GM23338 (cell line): ENCODE measurements at regions not wholly inside any gene's neighbourhood (a gene's known extent, or its start where the extent isn't known, plus 50 kb on each side); places are given as distances from the start of the nearest gene placed in this dataset.

Source experiments
- ATAC-seq: fragments of 200-7000 bp; cut with Tn5 transposase; 3 replicates; pipeline ENCODE4 v1.9.1; 2020
- DNase-seq: peaks from one replicate; pipeline ENCODE4 v3.0.0-alpha.2; 2015; ENCODE audit warnings: low spot score
- H2AFZ ChIP-seq: fragments of 200-600 bp; sonication (generic); 2 replicates; pipeline ENCODE4 v1.8.0; 2016; ENCODE audit warnings: antibody characterized with exemption, mild to moderate bottlenecking, moderate library complexity
- H3F3A ChIP-seq: fragments of 200-600 bp; sonication (generic); replicated peaks from 2 replicates; pipeline ENCODE4 v1.8.0; 2017; ENCODE audit warnings: antibody characterized with exemption, mixed run types, low read depth
- H3K27ac ChIP-seq: fragments of 200-600 bp; sonication (generic); 2 replicates; pipeline ENCODE4 v1.6.1; 2016; ENCODE audit warnings: low read depth
- H3K27me3 ChIP-seq: fragments of 200-600 bp; sonication (generic); 2 replicates; pipeline ENCODE4 v1.8.0; 2016; ENCODE audit warnings: mild to moderate bottlenecking, mixed run types, moderate library complexity; ENCODE audit not compliant: insufficient read depth
- H3K36me3 ChIP-seq: fragments of 200-600 bp; sonication (generic); 2 replicates; pipeline ENCODE4 v1.8.0; 2016; ENCODE audit warnings: mild to moderate bottlenecking; ENCODE audit not compliant: insufficient read depth
- H3K4me1 ChIP-seq: fragments of 200-600 bp; sonication (generic); 2 replicates; pipeline ENCODE4 v1.8.0; 2016; ENCODE audit warnings: mild to moderate bottlenecking, moderate library complexity; ENCODE audit not compliant: insufficient read depth
- H3K4me2 ChIP-seq: fragments of 200-600 bp; sonication (generic); 2 replicates; pipeline ENCODE4 v1.7.1; 2017; ENCODE audit warnings: mixed run types
- H3K4me3 ChIP-seq: fragments of 200-600 bp; sonication (generic); 2 replicates; pipeline ENCODE4 v1.6.1; 2016; ENCODE audit warnings: mixed run types
- H3K79me2 ChIP-seq: fragments of 200-600 bp; sonication (generic); replicated peaks from 2 replicates; pipeline ENCODE4 v1.8.0; 2017; ENCODE audit warnings: mild to moderate bottlenecking; ENCODE audit not compliant: insufficient read depth
- H3K9me2 ChIP-seq: fragments of 200-600 bp; sonication (generic); 2 replicates; pipeline ENCODE4 v1.8.0; 2017; ENCODE audit not compliant: insufficient read depth
- H4K20me1 ChIP-seq: fragments of 200-600 bp; sonication (generic); replicated peaks from 2 replicates; pipeline ENCODE4 v1.8.0; 2017; ENCODE audit warnings: mild to moderate bottlenecking; ENCODE audit not compliant: insufficient read depth
- H3K27ac Mint-ChIP-seq: 2 replicates; pipeline ENCODE4 v1.8.0; 2020; ENCODE audit warnings: inconsistent platforms, mild to moderate bottlenecking, moderate library complexity, mixed read lengths
- H3K27me3 Mint-ChIP-seq: 3 replicates; pipeline ENCODE4 v1.8.0; 2022; ENCODE audit warnings: low read depth, mild to moderate bottlenecking, moderate library complexity, mixed read lengths, inconsistent platforms; ENCODE audit not compliant: insufficient read depth, poor library complexity
- H3K36me3 Mint-ChIP-seq: 3 replicates; pipeline ENCODE4 v1.8.0; 2021; ENCODE audit warnings: low read depth, mild to moderate bottlenecking, inconsistent platforms, moderate library complexity, mixed read lengths
- H3K4me1 Mint-ChIP-seq: 3 replicates; pipeline ENCODE4 v1.8.0; 2020; ENCODE audit warnings: mild to moderate bottlenecking, inconsistent platforms, mixed read lengths
- H3K4me3 Mint-ChIP-seq: 3 replicates; pipeline ENCODE4 v1.8.0; 2021; ENCODE audit warnings: moderate library complexity, mild to moderate bottlenecking, inconsistent platforms, mixed read lengths
- H3K9me3 Mint-ChIP-seq: 3 replicates; pipeline ENCODE4 v1.8.0; 2020; ENCODE audit warnings: moderate library complexity, mild to moderate bottlenecking, inconsistent platforms, mixed read lengths
- CREB1 ChIP-seq: fragments of 250-450 bp; sonication (Bioruptor Pico); IDR thresholded peaks from 2 replicates; pipeline ENCODE4 v1.5.0; 2020; ENCODE audit warnings: low read depth, mild to moderate bottlenecking, moderate library complexity
- CTCF ChIP-seq, 2 experiments: fragments of 200-600 bp in 1 of 2; sonication (generic) in 1 of 2; conservative IDR thresholded peaks; 2 replicates each; pipeline versions ENCODE4 v1.5.1 to v1.6.1; 2016 to 2017; ENCODE audit warnings: antibody characterized with exemption in 2 of 2, low read depth in 2 of 2, mild to moderate bottlenecking in 2 of 2, moderate library complexity in 1 of 2
- ETS1 ChIP-seq: IDR thresholded peaks from 2 replicates; pipeline ENCODE4 v1.6.1; 2016; ENCODE audit warnings: antibody characterized with exemption
- EZH2 ChIP-seq: fragments of 200-600 bp; sonication (generic); IDR thresholded peaks from one replicate; pipeline ENCODE4 v1.8.0; 2017; ENCODE audit warnings: antibody characterized with exemption, mild to moderate bottlenecking, low read depth; ENCODE audit not compliant: unreplicated experiment
- EZH2phosphoT487 ChIP-seq: fragments of 200-600 bp; sonication (generic); IDR thresholded peaks from one replicate; pipeline ENCODE4 v1.8.1; 2018; ENCODE audit warnings: antibody characterized with exemption; ENCODE audit not compliant: unreplicated experiment
- JUNB ChIP-seq: IDR thresholded peaks from one replicate; pipeline ENCODE4 v1.6.1; 2016; ENCODE audit warnings: antibody characterized with exemption; ENCODE audit not compliant: unreplicated experiment
- NANOG ChIP-seq: IDR thresholded peaks from 2 replicates; pipeline ENCODE4 v1.6.1; 2016; ENCODE audit warnings: antibody characterized with exemption, borderline replicate concordance
- POLR2AphosphoS5 ChIP-seq: IDR thresholded peaks from 2 replicates; pipeline ENCODE4 v1.6.1; 2016; ENCODE audit warnings: antibody characterized with exemption, low read depth
- REST ChIP-seq: IDR thresholded peaks from one replicate; pipeline ENCODE4 v1.6.1; 2018; ENCODE audit warnings: antibody characterized with exemption; ENCODE audit not compliant: unreplicated experiment
- STAT1 ChIP-seq: IDR thresholded peaks from one replicate; pipeline ENCODE4 v1.6.1; 2016; ENCODE audit warnings: antibody characterized with exemption; ENCODE audit not compliant: unreplicated experiment
- ZNF114 ChIP-seq: fragments of 250-450 bp; sonication (Bioruptor Pico); IDR thresholded peaks from 2 replicates; pipeline ENCODE4 v1.5.0; 2020; ENCODE audit warnings: mild to moderate bottlenecking, moderate library complexity
- ZNF331 ChIP-seq: fragments of 250-450 bp; sonication (Bioruptor Pico); IDR thresholded peaks from 2 replicates; pipeline ENCODE4 v1.5.0; 2020; ENCODE audit warnings: low read depth, mild to moderate bottlenecking, moderate library complexity
- ZNF462 ChIP-seq: fragments of 250-450 bp; sonication (Bioruptor Pico); IDR thresholded peaks from 2 replicates; pipeline ENCODE4 v1.5.0; 2020; ENCODE audit warnings: mild to moderate bottlenecking, moderate library complexity

- H3K9me3 Mint-ChIP-seq, result no peaks in the 10 kb centered on the region
- Histone ChIP-seq H2AFZ (no peak overlapping the region), H3K79me2 (no peaks in the 10 kb centered on the region), H3K4me1 (no peaks in the 10 kb centered on the region), H3K9me2 (no peaks in the 10 kb centered on the region), H3K4me2 (no peak overlapping the region), H3K27me3 (no peaks in the 10 kb centered on the region), H3K36me3 (no peaks in the 10 kb centered on the region), H3K27ac (no peak overlapping the region), H4K20me1 (no peaks in the 10 kb centered on the region), H3K4me3 (no peak overlapping the region), H3F3A (no peaks in the 10 kb centered on the region)
- DNase-seq (no peak), ATAC-seq (no peak)
- no peaks in the 10 kb centered on the region for H3K36me3 Mint-ChIP-seq
- TF ChIP-seq ZNF462 (CRISPR knock-in tag), result no peak
- TF ChIP-seq ETS1, result no peak
- no peak for TF ChIP-seq STAT1
- TF ChIP-seq ZNF331 (CRISPR knock-in tag), result no peak
- no peak for TF ChIP-seq CTCF (conservative IDR thresholded peaks at IDR 0.05; ENCODE audit: low read depth in 2 of 2)
- TF ChIP-seq POLR2AphosphoS5, result no peak
- no peak for TF ChIP-seq NANOG
- TF ChIP-seq EZH2phosphoT487, result no peak
- TF ChIP-seq CREB1, result no peak
- TF ChIP-seq EZH2, result no peak
- no peak for TF ChIP-seq REST
- TF ChIP-seq JUNB, result no peak
- TF ChIP-seq ZNF114 (CRISPR knock-in tag), result no peak
- H3K27ac Mint-ChIP-seq, result no peak overlapping the region
- H3K27me3 Mint-ChIP-seq, result peaks cover 3% of the 10 kb centered on the region
- no peaks in the 10 kb centered on the region for H3K4me1 Mint-ChIP-seq
- H3K4me3 Mint-ChIP-seq, result no peak overlapping the region
Observed at GRCh38 chrX:96394598-96394997, 290.0 kb upstream of the DIAPH2 start.
